ENCODE measurements at regions not wholly inside any gene's neighbourhood (a gene's known extent, or its start where the extent isn't known, plus 50 kb on each side); places are given as distances from the start of the nearest gene placed in this dataset.
"Not testable (repeated sequence)": the region's sequence is repeated elsewhere in the genome, so short reads cannot be mapped to it uniquely, and the experiment has no call there.

DNA sequence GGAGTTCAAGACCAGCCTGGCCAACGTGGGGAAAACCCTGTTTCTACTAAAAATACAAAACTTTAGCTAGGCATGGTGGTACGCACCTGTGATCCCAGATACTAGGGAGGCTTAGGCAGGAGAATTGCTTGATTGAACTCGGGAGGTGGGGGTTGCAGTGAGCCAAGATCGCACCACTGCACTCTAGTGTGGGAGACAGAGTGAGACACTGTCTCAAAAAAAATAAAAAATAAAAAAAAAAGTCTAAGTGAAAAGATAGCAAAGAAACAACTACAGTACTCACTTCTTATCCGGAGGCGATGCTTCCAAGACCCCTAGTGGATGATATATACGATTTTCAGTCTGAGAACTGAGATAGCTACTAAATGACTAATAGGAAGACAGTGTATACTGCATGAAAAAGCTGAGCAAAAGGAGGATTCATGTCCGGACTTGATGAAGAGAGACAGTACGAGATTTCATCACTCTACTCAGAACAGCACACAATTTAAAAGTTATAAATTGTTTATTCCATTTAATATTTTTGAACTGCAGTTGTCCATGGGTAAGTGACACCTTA is 138.7 kb upstream of the GOLGA6L6 start:
- not testable (repeated sequence) for H3K9ac ChIP-seq; H4K20me1 ChIP-seq (ENCODE audit: insufficient read depth); H3K36me3 ChIP-seq (ENCODE audit: insufficient read depth); H3K4me3 ChIP-seq (IDR thresholded peaks at IDR 0.05; ENCODE audit: insufficient read depth, low read depth, low read length); H3K27me3 ChIP-seq (ENCODE audit: insufficient read depth, low read depth); H2AFZ ChIP-seq (ENCODE audit: low read depth); H3K27ac ChIP-seq; H3K4me2 ChIP-seq; H3K4me1 ChIP-seq (ENCODE audit: low read depth, poor library complexity, severe bottlenecking); H3K79me2 ChIP-seq (ENCODE audit: insufficient read depth, low read depth)

- no peak overlapping the region for H3K9ac ChIP-seq
- H3K4me3 ChIP-seq (IDR thresholded peaks at IDR 0.05; ENCODE audit: insufficient read depth, low read depth, low read length), result no peak overlapping the region
- no peaks in the 10 kb centered on the region for H3K27me3 ChIP-seq (ENCODE audit: insufficient read depth, low read depth)
- H3K27ac ChIP-seq, result no peak overlapping the region
- peaks cover 3% of the 10 kb centered on the region for H3K4me1 ChIP-seq (ENCODE audit: low read depth, poor library complexity, severe bottlenecking)
- no peak overlapping the region for H3K4me2 ChIP-seq
- H4K20me1 ChIP-seq (ENCODE audit: insufficient read depth), result no peaks in the 10 kb centered on the region
- no peak for TF ChIP-seq CTCF (conservative IDR thresholded peaks at IDR 0.05; ENCODE audit: low read depth, low read length)
- no peaks in the 10 kb centered on the region for H3K36me3 ChIP-seq (ENCODE audit: insufficient read depth)
- H2AFZ ChIP-seq (ENCODE audit: low read depth), result no peak overlapping the region
- H3K79me2 ChIP-seq (ENCODE audit: insufficient read depth, low read depth), result no peaks in the 10 kb centered on the region
Observed at GRCh38 chr15:20672470-20672869, 130.9 kb upstream of the GOLGA6L6 start.

DNA sequence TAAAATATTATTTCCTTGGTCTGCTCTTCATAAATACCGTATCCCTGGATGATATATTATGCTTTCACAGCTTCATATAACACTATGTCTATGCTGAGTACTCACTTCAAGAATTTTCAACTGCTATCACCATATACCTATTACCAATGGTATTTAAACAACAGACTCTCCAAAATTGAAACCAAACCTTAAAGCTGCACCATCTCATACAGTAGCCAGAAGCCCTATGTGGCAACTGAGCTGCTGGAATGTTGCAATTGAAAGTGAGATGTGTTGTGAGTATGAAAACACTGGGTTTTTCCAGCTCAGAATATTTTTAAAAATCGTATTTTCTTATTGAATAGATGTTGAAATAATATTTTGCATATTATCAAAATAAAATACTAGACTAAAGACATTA is 130.1 kb upstream of the GOLGA6L6 start:
- no peaks in the 10 kb centered on the region for H3K27me3 ChIP-seq (ENCODE audit: insufficient read depth, low read depth)
- no peaks in the 10 kb centered on the region for H3K79me2 ChIP-seq (ENCODE audit: insufficient read depth, low read depth)
- H2AFZ ChIP-seq (ENCODE audit: low read depth), result no peak overlapping the region
- H4K20me1 ChIP-seq (ENCODE audit: insufficient read depth), result no peaks in the 10 kb centered on the region
- no peak overlapping the region for H3K9ac ChIP-seq
- H3K27ac ChIP-seq, result no peak overlapping the region
- H3K4me1 ChIP-seq (ENCODE audit: low read depth, poor library complexity, severe bottlenecking), result peaks cover 3% of the 10 kb centered on the region
- H3K4me2 ChIP-seq, result no peak overlapping the region
- H3K4me3 ChIP-seq (IDR thresholded peaks at IDR 0.05; ENCODE audit: insufficient read depth, low read depth, low read length), result no peak overlapping the region
- no peaks in the 10 kb centered on the region for H3K36me3 ChIP-seq (ENCODE audit: insufficient read depth)
- TF ChIP-seq CTCF (conservative IDR thresholded peaks at IDR 0.05; ENCODE audit: low read depth, low read length), result no peak

GRCh38 chr15:20666410-20666809 is 124.8 kb upstream of the GOLGA6L6 start:
- H3K36me3 ChIP-seq (ENCODE audit: insufficient read depth); H3K4me1 ChIP-seq (ENCODE audit: low read depth, poor library complexity, severe bottlenecking); H2AFZ ChIP-seq (ENCODE audit: low read depth); H3K79me2 ChIP-seq (ENCODE audit: insufficient read depth, low read depth); H4K20me1 ChIP-seq (ENCODE audit: insufficient read depth); H3K4me3 ChIP-seq (IDR thresholded peaks at IDR 0.05; ENCODE audit: insufficient read depth, low read depth, low read length); H3K9ac ChIP-seq; H3K4me2 ChIP-seq; H3K27ac ChIP-seq; H3K27me3 ChIP-seq (ENCODE audit: insufficient read depth, low read depth): not testable (repeated sequence)

DNA sequence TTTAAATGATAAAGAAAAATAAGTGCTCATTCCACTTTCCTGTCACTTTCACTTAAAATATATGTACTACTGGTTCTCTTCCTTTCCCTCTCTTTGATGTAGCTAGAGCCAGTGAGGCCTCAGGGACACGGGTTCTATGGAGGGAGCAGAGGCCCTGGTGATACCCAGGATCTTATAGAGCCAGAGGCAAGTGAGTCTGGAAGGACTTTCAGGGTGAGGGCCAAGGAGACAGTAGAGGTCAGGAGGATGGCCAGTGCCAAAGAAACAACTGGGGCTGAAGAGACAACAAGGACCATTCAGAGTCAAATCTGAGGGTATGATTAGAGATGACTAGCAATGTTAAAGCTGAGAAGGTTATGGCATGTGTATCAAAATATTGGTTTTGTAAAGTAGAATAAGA is 124.1 kb upstream of the GOLGA6L6 start:
- H3K79me2 ChIP-seq (ENCODE audit: insufficient read depth, low read depth), result no peaks in the 10 kb centered on the region
- H2AFZ ChIP-seq (ENCODE audit: low read depth), result no peak overlapping the region
- no peak overlapping the region for H3K4me2 ChIP-seq
- no peaks in the 10 kb centered on the region for H3K36me3 ChIP-seq (ENCODE audit: insufficient read depth)
- no peak overlapping the region for H3K9ac ChIP-seq
- no peak overlapping the region for H3K27ac ChIP-seq
- no peaks in the 10 kb centered on the region for H3K4me1 ChIP-seq (ENCODE audit: low read depth, poor library complexity, severe bottlenecking)
- TF ChIP-seq CTCF (conservative IDR thresholded peaks at IDR 0.05; ENCODE audit: low read depth, low read length), result no peak
- no peaks in the 10 kb centered on the region for H3K27me3 ChIP-seq (ENCODE audit: insufficient read depth, low read depth)
- no peaks in the 10 kb centered on the region for H4K20me1 ChIP-seq (ENCODE audit: insufficient read depth)
- H3K4me3 ChIP-seq (IDR thresholded peaks at IDR 0.05; ENCODE audit: insufficient read depth, low read depth, low read length), result no peak overlapping the region

Measured in KMS-11 (cell line).